ENCODE measurements at regions not wholly inside any gene's neighbourhood (a gene's known extent, or its start where the extent isn't known, plus 50 kb on each side); places are given as distances from the start of the nearest gene placed in this dataset.

DNA sequence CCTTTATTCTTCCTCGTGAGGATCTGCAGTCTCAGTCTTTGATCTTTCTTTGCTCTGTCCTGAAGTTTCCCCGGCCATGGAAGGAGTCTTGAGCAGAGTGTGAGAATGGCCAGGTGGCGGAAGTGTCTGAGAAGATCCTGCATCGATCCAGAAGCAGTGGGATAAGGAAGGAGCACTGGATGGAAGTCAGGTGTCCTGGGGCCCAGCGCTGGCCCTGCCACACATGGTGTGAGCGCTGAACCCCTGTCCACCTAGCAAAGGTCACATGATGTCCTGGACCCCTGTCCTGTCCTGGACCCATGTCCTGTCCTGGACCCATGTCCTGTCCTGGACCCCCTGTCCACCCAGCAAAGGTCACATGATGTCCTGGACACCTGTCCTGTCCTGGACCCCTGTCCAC, 111.8 kb upstream of the MED13L start:
- Mint-ChIP-seq H3K27me3 (ENCODE audit: low read depth) (no peaks in the 10 kb centered on the region), H3K4me1 (peaks cover 5% of the 10 kb centered on the region), H3K36me3 (ENCODE audit: low read depth) (no peaks in the 10 kb centered on the region), H3K4me3 (no peak overlapping the region), H3K27ac (peak overlapping the region in 2 of 3 experiments; percentile 11 to 42), H3K9me3 (peaks cover 2% of the 10 kb centered on the region)
- TF ChIP-seq, protein P1, sequence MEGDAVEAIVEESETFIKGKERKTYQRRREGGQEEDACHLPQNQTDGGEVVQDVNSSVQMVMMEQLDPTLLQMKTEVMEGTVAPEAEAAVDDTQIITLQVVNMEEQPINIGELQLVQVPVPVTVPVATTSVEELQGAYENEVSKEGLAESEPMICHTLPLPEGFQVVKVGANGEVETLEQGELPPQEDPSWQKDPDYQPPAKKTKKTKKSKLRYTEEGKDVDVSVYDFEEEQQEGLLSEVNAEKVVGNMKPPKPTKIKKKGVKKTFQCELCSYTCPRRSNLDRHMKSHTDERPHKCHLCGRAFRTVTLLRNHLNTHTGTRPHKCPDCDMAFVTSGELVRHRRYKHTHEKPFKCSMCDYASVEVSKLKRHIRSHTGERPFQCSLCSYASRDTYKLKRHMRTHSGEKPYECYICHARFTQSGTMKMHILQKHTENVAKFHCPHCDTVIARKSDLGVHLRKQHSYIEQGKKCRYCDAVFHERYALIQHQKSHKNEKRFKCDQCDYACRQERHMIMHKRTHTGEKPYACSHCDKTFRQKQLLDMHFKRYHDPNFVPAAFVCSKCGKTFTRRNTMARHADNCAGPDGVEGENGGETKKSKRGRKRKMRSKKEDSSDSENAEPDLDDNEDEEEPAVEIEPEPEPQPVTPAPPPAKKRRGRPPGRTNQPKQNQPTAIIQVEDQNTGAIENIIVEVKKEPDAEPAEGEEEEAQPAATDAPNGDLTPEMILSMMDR (IDR thresholded peaks at IDR 0.05; ENCODE audit: unreplicated experiment in 3 of 3) = no peak

DNA sequence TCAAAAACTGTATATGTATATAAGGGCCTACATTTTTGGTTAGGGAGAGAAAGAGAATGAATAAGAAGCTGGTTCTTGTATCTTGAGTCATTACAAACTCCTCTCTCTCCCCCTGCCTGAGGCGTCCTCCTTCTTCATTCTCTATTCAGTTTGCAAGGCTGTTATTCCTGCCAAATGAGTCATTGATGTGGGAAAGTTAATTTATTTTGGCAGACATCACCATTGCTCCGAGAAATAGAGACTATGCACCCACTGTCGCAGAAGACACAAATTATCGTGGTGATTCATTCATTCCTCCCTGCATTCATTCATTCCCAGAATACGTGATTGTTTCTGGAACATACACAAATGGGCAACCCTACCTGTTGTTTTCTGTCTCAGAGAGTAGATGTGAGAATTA, 112.5 kb upstream of the MED13L start:
- H3K36me3 Mint-ChIP-seq (ENCODE audit: low read depth) = no peaks in the 10 kb centered on the region
- H3K4me1 Mint-ChIP-seq = peaks cover 5% of the 10 kb centered on the region
- peaks cover 2% of the 10 kb centered on the region for H3K9me3 Mint-ChIP-seq
- H3K27me3 Mint-ChIP-seq (ENCODE audit: low read depth) = no peaks in the 10 kb centered on the region
- no peak overlapping the region for H3K4me3 Mint-ChIP-seq
- H3K27ac Mint-ChIP-seq = peak overlapping the region in 2 of 3 experiments; percentile 42 to 66
- TF ChIP-seq, protein P1 (IDR thresholded peaks at IDR 0.05; ENCODE audit: unreplicated experiment in 3 of 3) = no peak

DNA sequence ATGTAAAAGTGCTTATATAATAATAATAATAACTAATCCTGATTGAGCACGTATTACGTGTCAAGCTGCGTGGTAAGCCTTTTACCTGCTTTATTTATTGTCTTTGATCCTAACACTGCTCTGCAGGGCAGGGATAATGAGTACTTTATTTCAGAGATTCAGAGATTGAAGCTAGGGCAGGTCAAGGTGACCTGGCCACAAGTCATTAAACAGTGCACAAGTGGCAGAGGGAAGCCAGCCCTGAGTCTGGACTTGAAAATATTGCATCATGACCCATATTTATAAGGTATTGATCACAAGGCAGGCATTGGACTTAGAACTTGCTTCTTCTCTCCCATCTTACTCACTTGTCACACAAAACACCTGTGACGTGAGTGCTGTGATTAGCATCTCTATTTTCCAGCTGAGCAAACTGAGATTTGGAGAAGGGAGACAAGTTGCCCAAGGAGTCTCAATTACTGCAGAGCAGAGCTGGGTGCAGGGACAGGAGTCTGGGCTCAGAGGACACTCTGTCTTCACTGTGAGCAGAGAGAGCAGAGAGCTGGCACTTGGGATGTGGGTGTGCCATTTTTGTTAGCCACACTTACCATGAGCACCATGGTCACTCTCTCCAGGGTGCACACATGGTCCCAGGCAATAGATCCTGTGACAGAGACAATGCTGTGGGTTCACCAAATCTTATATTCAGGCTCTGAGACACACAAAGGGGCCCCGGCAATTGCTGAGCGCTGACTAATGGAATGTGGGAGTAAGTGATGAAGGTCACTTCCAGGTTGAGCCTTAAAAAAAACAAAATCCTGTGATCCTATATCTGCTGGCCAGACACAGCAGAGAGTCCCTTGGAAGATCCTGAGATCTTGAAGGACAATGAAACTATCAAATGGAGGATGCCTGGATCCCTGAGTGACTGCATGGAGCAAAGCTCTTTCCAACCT, 113.2 kb upstream of the MED13L start:
- TF ChIP-seq, protein P1 (IDR thresholded peaks at IDR 0.05; ENCODE audit: unreplicated experiment in 3 of 3) = no peak
- H3K36me3 Mint-ChIP-seq (ENCODE audit: low read depth) = no peaks in the 10 kb centered on the region
- H3K4me1 Mint-ChIP-seq = peaks cover 5% of the 10 kb centered on the region
- peaks cover 4% of the 10 kb centered on the region for H3K9me3 Mint-ChIP-seq
- peak overlapping the region in 1 of 3 experiments; percentile 42 for H3K27ac Mint-ChIP-seq
- no peak overlapping the region for H3K4me3 Mint-ChIP-seq
- H3K27me3 Mint-ChIP-seq (ENCODE audit: low read depth) = no peaks in the 10 kb centered on the region

DNA sequence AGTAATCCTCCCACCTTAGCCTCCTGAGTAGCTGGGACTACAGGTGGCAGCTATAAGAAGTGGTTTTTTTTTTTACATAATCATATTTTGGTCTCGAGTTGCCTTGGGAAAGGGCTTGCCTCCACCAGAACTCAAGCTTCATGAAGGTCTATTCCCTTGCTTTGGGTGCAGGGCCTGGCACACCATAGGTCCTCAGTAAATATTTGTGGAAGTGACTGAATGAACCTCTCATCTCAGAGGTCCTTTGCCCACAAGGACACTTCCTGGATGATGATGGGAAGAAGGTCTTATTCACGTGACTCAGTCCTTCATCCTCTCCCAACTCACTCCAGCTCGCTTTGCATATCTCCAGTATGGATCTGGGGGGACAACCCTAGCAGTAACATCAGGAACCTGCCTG, 114.0 kb upstream of the MED13L start:
- Mint-ChIP-seq H3K9me3 (peaks cover 5% of the 10 kb centered on the region), H3K27me3 (ENCODE audit: low read depth) (no peaks in the 10 kb centered on the region), H3K4me3 (no peak overlapping the region), H3K27ac (no peak overlapping the region), H3K36me3 (ENCODE audit: low read depth) (no peaks in the 10 kb centered on the region), H3K4me1 (peaks cover 5% of the 10 kb centered on the region)
- TF ChIP-seq, protein P1 (IDR thresholded peaks at IDR 0.05; ENCODE audit: unreplicated experiment in 3 of 3) = no peak

DNA sequence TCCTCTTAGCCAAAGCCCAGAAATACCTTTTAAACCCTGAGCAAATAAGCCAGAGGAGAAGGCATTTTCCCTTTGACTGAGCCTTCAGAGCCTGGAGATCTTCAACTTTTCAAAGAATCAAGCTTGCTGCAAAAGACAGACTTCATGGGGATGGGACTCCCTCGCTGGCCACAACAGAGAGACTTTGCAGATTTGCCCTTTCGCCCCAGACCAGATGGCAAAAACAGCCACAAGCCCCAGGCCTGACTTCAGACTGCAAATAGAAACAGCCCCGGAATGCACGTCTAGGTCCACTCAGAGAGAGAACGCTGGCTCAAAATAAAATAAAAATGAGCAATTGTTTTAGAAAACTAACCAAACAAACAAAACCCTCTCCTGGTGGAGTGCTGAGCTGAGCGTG, 114.6 kb upstream of the MED13L start:
- Mint-ChIP-seq H3K9me3 (peaks cover 5% of the 10 kb centered on the region), H3K27ac (no peak overlapping the region), H3K4me3 (no peak overlapping the region), H3K36me3 (ENCODE audit: low read depth) (no peaks in the 10 kb centered on the region), H3K27me3 (ENCODE audit: low read depth) (no peaks in the 10 kb centered on the region), H3K4me1 (peaks cover 5% of the 10 kb centered on the region)
- TF ChIP-seq, protein P1 (IDR thresholded peaks at IDR 0.05; ENCODE audit: unreplicated experiment in 3 of 3) = no peak

DNA sequence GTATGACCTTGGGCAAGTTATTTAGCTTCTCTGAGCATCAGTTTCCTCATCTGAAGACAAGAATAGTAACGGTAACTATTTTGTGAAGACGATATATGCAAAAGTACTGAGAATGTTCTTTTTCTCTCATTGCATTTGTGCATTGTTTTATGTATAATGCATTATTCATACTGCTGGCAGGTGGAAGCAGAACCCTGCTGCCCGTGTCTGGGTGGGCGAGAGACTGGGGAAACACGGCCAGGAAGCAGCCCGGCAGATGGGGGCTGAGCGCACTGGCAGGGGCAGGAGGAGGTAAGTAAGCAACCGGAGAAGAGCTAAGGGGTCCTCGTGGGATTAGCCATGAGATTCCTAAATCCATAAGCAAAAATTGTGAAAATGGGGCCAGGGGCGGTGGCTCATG, 115.8 kb upstream of the MED13L start:
- Mint-ChIP-seq H3K27me3 (ENCODE audit: low read depth) (no peaks in the 10 kb centered on the region), H3K36me3 (ENCODE audit: low read depth) (peaks cover under 1% of the 10 kb centered on the region), H3K27ac (no peak overlapping the region), H3K4me1 (peaks cover 5% of the 10 kb centered on the region), H3K4me3 (no peak overlapping the region), H3K9me3 (peaks cover 11% of the 10 kb centered on the region)
- TF ChIP-seq, protein P1 (IDR thresholded peaks at IDR 0.05; ENCODE audit: unreplicated experiment in 3 of 3) = no peak

Data from nephron (organoid).